HS-27A (cell line): ENCODE measurements at regions not wholly inside any gene's neighbourhood (a gene's known extent, or its start where the extent isn't known, plus 50 kb on each side); places are given as distances from the start of the nearest gene placed in this dataset.

ENCODE experiments used
- DNase-seq: peaks from one replicate; pipeline ENCODE4 v3.0.0-alpha.2; 2012; ENCODE audit warnings: low read depth, missing footprints

DNA sequence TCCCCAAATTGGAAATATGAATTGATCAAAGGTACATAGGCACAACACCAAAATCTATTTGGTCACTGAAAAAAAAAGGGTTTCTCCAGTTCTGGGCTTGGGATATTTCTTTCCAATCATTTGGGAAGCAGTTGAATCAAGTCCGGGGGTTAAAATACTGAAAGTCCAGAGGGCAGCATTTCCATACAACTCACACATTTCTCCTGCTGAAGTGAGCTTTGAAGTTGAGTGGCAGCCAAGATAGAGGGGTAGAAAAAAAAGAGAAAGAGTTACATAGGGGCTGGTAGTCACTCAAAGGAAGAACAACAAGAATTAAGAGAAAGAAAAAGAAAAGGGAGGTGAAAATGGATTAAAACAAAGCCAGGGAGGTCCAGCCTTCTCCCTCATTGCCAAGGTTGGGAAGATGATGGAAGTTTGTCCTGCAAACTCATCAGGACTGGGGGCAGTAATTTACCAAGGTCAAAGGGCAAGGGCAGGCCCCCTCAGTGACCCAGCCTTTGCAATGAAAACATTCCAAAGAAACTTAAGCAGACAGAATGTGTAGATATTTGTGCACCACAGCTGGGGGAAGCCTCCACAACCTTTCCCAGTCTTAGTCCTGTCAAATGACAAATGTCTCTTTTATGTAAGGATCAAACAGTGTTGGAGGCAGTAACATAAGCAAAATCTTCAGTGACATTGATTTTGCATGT lies 525.3 kb upstream of the JARID2 start:
- no peak for DNase-seq

DNA sequence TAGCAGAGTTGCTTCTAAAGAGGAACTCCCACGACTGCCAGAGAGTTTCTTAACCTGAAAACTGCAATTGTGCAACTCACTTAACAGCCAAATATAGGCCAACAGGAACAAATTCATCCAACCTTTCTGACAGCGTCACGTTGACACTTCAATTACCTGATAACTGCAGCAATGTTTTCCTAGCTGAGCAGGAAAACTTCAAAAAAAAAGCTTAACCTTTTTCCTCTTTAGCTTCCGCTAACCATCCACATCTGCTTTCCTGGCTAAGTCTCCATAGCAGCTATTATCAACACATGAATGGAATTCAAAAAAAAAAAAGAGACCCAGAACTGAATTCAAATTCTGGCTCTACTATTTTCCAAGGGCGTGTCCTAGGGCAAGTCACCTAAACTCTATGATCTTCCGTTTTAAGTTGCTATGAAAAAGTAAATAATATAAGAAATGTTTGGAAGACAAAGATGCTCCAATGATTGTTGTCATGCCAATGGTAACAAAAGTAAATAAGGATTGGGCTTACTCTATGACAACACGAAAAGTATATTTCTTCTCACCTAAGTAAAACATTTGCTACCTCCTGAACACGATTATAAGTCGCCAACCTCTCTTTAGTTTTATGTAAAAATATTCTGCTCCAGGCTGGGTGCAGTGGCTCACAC lies 524.6 kb upstream of the JARID2 start:
- DNase-seq, result no peak

GRCh38 chr6:14722001-14722562 lies 523.8 kb upstream of the JARID2 start:
- no peak for DNase-seq

- DNase-seq, result no peak
Measured at GRCh38 chr6:14722704-14723103, 523.2 kb upstream of the JARID2 start.

DNA sequence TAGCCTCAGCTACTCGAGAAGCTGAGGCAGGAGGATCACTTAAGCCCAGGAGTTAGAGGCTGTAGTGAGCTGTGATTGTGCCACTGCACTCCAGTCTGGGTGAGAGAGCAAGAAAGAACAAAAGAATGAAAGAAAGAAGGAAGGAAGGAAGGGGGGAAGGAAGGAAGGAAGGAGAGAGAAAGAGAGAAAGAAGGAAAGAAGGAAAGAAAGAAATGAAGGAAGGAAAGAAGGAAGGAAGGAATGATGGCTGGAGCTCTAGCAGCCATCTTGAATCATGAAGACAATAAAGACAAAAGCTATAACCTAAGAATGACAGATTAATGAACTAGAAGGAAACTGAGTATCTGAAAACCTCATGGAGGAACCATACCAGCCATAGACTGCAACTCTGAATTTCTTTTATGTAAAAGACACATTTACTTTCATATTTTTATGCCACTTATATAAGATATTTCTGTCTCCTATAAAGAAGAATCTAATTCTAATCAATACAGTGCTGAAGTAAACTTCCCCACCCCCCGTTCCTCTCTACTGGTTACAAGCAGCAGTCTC lies 522.3 kb upstream of the JARID2 start:
- no peak for DNase-seq

DNA sequence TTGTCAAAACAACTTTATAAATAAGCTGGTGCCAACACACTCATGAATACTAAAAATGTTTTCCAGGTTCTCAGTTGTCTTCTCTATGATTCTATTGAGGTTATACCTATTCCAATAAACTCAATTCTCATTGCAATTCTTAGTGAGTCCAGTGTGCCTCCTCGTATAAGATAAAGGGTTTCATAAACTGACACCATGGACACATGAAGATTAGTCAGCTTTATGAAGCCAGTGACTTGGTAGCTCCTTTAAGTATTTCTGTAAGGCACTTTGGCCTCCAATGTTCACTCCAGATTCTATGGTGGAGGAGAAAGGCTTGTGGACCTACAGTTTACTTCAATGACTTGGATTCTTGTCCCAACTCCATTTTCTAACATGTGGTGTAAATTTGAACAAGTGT lies 521.3 kb upstream of the JARID2 start:
- DNase-seq, result no peak

DNA sequence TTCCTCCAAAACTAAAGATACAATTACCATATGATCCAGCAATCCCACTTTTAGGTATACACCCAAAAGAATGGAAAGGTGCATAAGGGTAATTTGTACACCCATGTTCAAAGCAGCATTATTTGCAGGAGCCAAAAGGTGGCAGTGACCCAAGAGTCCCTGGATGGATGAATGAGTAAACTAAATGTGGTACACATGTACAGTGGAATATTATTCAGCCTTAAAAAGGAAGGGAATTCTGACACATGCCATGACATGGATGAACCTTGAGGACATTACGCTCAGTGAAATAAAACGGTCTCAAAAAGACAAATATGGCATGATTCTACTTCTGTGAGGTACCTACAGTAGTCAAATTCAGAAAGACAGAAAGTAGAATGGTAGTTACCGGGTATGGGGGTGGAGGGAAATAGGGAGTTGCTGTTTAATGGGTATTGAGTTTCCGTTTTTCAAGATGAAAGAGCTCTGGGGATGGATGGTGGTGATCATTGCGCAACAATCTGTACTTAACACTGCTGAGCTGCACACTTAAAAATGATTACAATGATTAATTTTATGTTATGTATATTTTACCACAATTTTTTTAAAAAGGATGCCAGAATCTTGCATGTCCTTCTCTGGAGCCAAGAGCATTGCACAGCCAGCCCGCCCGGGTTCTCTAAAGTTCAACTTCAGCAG lies 518.9 kb upstream of the JARID2 start:
- no peak for DNase-seq

DNA sequence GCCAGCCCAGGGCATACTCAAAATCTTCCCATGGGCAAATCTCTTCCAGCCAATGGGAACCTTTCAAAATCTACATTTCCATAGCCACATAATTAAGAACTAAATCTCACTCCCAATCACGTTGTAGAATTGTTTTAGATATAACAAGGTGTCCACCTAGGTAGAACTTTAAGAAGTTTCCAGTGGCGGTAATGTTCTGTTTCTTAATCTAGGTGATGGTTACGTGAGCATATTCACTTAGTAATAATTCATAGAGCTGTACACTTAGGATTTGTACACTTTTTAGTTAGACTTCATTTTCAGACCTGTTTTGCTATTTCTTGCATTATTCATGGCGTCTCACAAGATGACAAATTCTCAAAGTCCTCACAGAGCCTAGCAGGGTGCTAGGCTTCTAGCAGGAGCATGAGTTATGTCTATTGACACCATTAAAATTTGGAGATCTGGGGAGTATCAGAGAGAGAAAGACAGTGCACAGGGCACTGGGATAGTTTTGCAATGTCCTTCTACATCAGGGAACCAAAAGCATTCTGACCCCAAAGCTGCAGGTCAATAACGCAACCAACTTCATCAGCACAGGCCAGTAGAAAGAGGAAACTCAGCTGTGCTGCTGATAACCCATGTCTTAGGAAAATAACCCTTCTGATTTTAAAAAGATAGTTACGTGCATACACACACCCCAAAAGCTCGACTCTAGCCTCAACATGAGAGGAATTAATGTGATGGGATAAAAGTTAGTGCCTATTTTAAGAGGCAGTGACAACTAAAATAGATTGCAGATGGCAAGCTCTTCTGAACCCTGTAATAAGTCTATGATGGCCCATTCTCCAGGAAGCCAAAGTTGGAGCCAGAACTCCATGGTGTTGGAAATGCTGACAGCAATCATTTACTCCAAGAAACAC lies 518.1 kb upstream of the JARID2 start:
- no peak for DNase-seq

DNA sequence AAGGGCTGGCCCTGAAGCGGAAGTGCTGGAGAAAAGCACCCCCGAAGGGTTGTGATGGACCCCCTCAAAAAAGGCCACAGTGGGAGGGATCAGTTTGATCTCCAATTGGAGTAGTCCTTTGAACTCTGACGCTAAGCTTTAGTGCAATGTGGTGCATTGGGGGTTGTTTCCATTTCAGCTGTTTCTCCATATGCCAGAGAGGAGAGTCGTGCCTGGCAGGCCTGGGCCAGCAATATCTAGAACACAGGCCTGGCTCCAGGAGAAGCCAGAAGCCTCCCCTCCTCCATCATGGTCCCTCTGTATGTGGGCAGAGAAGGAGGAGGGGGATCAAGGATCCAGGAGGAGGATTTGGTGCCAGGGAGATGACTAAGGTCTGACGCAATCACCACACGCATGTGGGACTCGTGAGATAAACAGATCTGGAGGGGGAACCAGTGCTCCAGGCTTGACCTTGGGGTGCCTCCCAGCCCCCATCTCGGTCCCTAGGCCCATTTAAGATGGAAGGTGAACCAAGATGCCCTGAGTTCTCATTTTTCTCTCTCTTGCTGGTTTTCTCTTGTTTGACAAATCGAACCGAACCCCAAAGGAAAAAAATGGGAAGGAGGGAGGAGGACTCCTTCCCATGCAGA lies 517.4 kb upstream of the JARID2 start:
- DNase-seq, result no peak

- no peak for DNase-seq
Measured at GRCh38 chr6:14729129-14729871, 516.6 kb upstream of the JARID2 start.

- no peak for DNase-seq
Measured at GRCh38 chr6:14730654-14731053, 515.2 kb upstream of the JARID2 start.

- no peak for DNase-seq
Measured at GRCh38 chr6:14731611-14732010, 514.3 kb upstream of the JARID2 start.

DNA sequence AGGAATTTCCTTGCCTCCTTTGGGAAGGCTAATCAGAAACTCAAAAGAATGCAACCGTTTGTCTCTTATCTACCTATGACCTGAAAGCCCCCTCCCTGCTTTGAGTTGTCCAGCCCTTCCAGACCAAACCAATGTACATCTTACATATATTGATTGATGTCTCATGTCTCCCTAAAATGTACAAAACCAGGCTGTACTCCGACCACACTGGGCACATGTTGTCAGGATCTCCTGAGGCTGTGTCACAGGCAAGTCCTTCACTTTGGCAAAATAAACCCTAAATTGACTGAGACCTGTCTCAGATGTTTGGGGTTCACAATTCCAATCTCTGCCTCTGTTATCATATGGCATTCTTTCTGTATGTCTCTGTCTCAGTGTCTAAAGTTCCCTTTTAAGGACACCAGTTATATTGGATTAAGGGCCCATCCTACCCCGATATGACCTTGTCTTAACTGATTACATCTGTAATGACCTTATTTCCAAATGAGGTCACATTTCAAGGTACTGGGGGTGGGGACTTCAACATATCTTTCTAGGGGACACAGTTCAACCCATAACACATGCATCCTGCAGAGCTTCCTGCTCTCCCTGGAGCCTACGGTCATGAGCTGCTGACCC lies 513.5 kb upstream of the JARID2 start:
- no peak for DNase-seq

DNA sequence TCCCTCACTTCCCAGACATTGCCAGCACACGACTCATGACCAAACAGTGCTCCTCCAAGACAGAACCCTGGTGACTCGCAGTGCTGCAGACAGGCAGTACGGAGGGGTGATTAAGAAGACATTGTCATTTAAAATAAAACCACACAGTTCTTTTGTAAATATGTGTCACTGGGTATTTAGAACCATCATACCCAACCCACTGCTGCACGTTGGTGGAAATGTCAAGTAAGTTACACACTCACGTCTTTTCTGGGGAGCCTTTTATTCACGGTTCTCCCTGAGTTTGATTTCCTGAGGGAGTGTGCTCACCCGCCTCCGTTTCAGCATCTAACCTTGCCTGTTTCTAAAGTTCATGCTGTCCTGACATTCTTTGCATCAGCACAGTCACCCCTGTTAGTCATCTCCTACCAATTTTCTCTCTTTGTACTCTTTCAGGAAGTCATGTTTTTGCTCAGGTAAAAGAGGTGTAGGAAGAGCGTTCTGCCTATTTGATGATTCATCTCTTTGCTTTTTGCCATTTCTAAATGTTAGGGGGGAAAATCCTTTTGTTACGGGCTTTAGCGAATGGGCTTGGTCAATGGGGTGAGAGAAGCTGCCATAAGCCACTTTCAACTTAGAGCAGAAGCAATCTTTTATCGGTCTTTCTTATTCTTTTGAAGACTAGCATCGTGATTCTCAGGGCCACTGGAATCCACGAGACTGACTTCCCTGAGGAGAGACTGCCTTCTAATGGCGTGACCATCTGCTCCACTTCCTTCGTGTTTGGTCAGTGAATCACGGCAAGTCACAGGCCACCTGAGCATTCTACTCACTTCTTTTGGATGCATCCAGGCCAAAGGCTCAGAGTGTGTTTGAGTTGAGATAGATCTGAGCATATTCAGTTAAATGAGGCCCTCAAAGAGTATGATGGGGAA lies 512.8 kb upstream of the JARID2 start:
- DNase-seq, result no peak

GRCh38 chr6:14734052-14734415 lies 511.8 kb upstream of the JARID2 start:
- DNase-seq, result no peak

DNA sequence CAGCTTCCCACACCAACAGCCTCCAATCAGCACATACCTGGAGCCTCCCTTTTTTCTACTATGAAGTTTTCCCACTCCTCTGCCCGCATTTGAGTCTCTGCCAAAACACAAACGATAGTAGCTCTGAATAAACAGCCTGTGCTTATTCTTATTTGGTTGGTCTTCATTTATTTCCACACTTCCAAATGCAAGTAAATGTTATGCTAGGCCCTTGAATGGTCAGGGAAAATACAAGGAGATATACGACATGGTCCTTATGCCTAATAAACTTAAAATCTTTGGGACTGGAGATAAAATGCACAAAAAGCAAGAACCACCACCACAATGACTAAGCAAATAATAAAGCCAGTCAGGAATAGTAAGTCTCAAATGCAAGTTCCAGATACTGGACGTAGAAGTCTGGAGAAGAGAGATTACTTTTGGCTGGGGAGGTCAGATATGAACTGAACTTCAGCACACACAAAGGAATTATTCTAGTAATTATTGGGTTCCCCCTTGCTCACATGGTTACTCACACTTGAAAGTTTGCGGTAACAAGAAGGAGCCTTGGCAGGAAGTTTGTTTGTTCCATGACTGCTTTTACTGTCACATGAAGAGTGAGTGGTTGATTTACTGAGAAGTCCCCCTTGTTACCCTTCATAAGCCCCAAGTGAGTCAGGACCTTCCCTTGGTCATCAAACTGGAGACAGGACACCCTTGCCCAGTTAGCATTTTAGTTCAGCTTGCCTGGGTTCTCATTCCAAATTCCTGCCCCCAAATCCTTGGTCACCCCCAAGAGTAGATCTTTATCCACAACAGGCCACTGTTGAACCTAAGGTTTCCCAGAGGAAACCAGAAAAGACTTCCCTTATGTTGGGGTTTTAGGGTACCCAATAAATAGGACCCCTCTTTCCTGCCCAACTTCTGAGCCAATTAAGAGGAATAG lies 511.2 kb upstream of the JARID2 start:
- DNase-seq, result no peak

GRCh38 chr6:14735956-14736486 lies 509.8 kb upstream of the JARID2 start:
- DNase-seq, result no peak

DNA sequence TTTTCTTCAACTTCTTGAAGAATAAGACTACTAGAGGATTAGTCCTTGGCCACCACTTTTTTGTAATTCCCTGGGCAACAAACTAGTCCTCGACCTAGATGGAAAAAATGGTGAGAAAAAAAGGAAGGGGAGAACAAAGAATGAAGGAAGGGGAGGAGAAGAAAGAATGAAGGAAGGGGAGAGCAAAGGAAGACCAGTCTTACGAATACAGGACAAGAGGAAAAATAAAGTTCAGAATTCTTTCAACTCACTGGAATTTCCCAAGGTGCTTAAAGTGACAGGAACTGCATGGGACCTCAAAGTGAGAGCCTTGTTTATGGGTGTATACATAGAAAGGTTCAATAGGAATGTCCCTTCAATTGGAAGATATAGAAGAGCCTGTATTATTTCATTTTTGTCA lies 509.3 kb upstream of the JARID2 start:
- no peak for DNase-seq
